ENCODE measurements at regions not wholly inside any gene's neighbourhood (a gene's known extent, or its start where the extent isn't known, plus 50 kb on each side); places are given as distances from the start of the nearest gene placed in this dataset.
"Not testable (repeated sequence)": the region's sequence is repeated elsewhere in the genome, so short reads cannot be mapped to it uniquely, and the experiment has no call there.

GRCh38 chr5:34160904-34161303 lies 117.9 kb upstream of the C1QTNF3 start:
- H3K36me3 ChIP-seq (ENCODE audit: control insufficient read depth in 3 of 3, insufficient read depth in 3 of 3, low read length in 3 of 3); H3K9me3 ChIP-seq (ENCODE audit: control insufficient read depth in 3 of 3, low read length in 3 of 3); H3K27me3 ChIP-seq (ENCODE audit: control insufficient read depth in 3 of 3, insufficient read depth in 3 of 3, low read length in 3 of 3); H3K9ac ChIP-seq (ENCODE audit: low read depth in 1 of 3, low read length in 3 of 3); H3K4me3 ChIP-seq (ENCODE audit: low read length in 3 of 3); H3K27ac ChIP-seq (ENCODE audit: low read depth, low read length); H3K4me1 ChIP-seq (ENCODE audit: control insufficient read depth in 3 of 3, insufficient read depth in 3 of 3, low read length in 3 of 3): not testable (repeated sequence)

- not testable (repeated sequence) for H3K4me1 ChIP-seq (ENCODE audit: control insufficient read depth in 3 of 3, insufficient read depth in 3 of 3, low read length in 3 of 3); H3K4me3 ChIP-seq (ENCODE audit: low read length in 3 of 3); H3K9me3 ChIP-seq (ENCODE audit: control insufficient read depth in 3 of 3, low read length in 3 of 3); H3K9ac ChIP-seq (ENCODE audit: low read depth in 1 of 3, low read length in 3 of 3); H3K27ac ChIP-seq (ENCODE audit: low read depth, low read length); H3K36me3 ChIP-seq (ENCODE audit: control insufficient read depth in 3 of 3, insufficient read depth in 3 of 3, low read length in 3 of 3); H3K27me3 ChIP-seq (ENCODE audit: control insufficient read depth in 3 of 3, insufficient read depth in 3 of 3, low read length in 3 of 3)
Observed at GRCh38 chr5:34171398-34171797, 128.4 kb upstream of the C1QTNF3 start.

GRCh38 chr5:34179453-34180190 lies 136.6 kb upstream of the C1QTNF3 start:
- not testable (repeated sequence) for H3K9me3 ChIP-seq (ENCODE audit: control insufficient read depth in 3 of 3, low read length in 3 of 3); H3K27me3 ChIP-seq (ENCODE audit: control insufficient read depth in 3 of 3, insufficient read depth in 3 of 3, low read length in 3 of 3); H3K9ac ChIP-seq (ENCODE audit: low read depth in 1 of 3, low read length in 3 of 3); H3K27ac ChIP-seq (ENCODE audit: low read depth, low read length); H3K4me3 ChIP-seq (ENCODE audit: low read length in 3 of 3); H3K4me1 ChIP-seq (ENCODE audit: control insufficient read depth in 3 of 3, insufficient read depth in 3 of 3, low read length in 3 of 3)
- H3K36me3 ChIP-seq (ENCODE audit: control insufficient read depth in 3 of 3, insufficient read depth in 3 of 3, low read length in 3 of 3), result peaks cover 7 to 11% (median 9%) of the 10 kb centered on the region in 3 donors

GRCh38 chr5:34180225-34180624 lies 137.2 kb upstream of the C1QTNF3 start:
- peaks cover 5 to 11% (median 7%) of the 10 kb centered on the region in 3 donors for H3K36me3 ChIP-seq (ENCODE audit: control insufficient read depth in 3 of 3, insufficient read depth in 3 of 3, low read length in 3 of 3)
- H3K4me1 ChIP-seq (ENCODE audit: control insufficient read depth in 3 of 3, insufficient read depth in 3 of 3, low read length in 3 of 3); H3K9me3 ChIP-seq (ENCODE audit: control insufficient read depth in 3 of 3, low read length in 3 of 3); H3K27me3 ChIP-seq (ENCODE audit: control insufficient read depth in 3 of 3, insufficient read depth in 3 of 3, low read length in 3 of 3); H3K4me3 ChIP-seq (ENCODE audit: low read length in 3 of 3); H3K27ac ChIP-seq (ENCODE audit: low read depth, low read length); H3K9ac ChIP-seq (ENCODE audit: low read depth in 1 of 3, low read length in 3 of 3): not testable (repeated sequence)

- H3K4me3 ChIP-seq (ENCODE audit: low read length in 3 of 3); H3K4me1 ChIP-seq (ENCODE audit: control insufficient read depth in 3 of 3, insufficient read depth in 3 of 3, low read length in 3 of 3); H3K9me3 ChIP-seq (ENCODE audit: control insufficient read depth in 3 of 3, low read length in 3 of 3); H3K27me3 ChIP-seq (ENCODE audit: control insufficient read depth in 3 of 3, insufficient read depth in 3 of 3, low read length in 3 of 3); H3K27ac ChIP-seq (ENCODE audit: low read depth, low read length); H3K9ac ChIP-seq (ENCODE audit: low read depth in 1 of 3, low read length in 3 of 3): not testable (repeated sequence)
- H3K36me3 ChIP-seq (ENCODE audit: control insufficient read depth in 3 of 3, insufficient read depth in 3 of 3, low read length in 3 of 3), result peaks cover 2 to 11% (median 4%) of the 10 kb centered on the region in 3 donors
Observed at GRCh38 chr5:34180940-34181614, 138.1 kb upstream of the C1QTNF3 start.

GRCh38 chr5:34185005-34185404 lies 142.0 kb upstream of the C1QTNF3 start:
- not testable (repeated sequence) for H3K4me3 ChIP-seq (ENCODE audit: low read length in 3 of 3); H3K27ac ChIP-seq (ENCODE audit: low read depth, low read length); H3K9ac ChIP-seq (ENCODE audit: low read depth in 1 of 3, low read length in 3 of 3); H3K9me3 ChIP-seq (ENCODE audit: control insufficient read depth in 3 of 3, low read length in 3 of 3); H3K4me1 ChIP-seq (ENCODE audit: control insufficient read depth in 3 of 3, insufficient read depth in 3 of 3, low read length in 3 of 3); H3K27me3 ChIP-seq (ENCODE audit: control insufficient read depth in 3 of 3, insufficient read depth in 3 of 3, low read length in 3 of 3)
- H3K36me3 ChIP-seq (ENCODE audit: control insufficient read depth in 3 of 3, insufficient read depth in 3 of 3, low read length in 3 of 3), result peaks cover 2 to 11% (median 4%) of the 10 kb centered on the region in 3 donors

- not testable (repeated sequence) for H3K4me1 ChIP-seq (ENCODE audit: control insufficient read depth in 3 of 3, insufficient read depth in 3 of 3, low read length in 3 of 3); H3K27me3 ChIP-seq (ENCODE audit: control insufficient read depth in 3 of 3, insufficient read depth in 3 of 3, low read length in 3 of 3); H3K36me3 ChIP-seq (ENCODE audit: control insufficient read depth in 3 of 3, insufficient read depth in 3 of 3, low read length in 3 of 3); H3K9me3 ChIP-seq (ENCODE audit: control insufficient read depth in 3 of 3, low read length in 3 of 3); H3K4me3 ChIP-seq (ENCODE audit: low read length in 3 of 3); H3K27ac ChIP-seq (ENCODE audit: low read depth, low read length); H3K9ac ChIP-seq (ENCODE audit: low read depth in 1 of 3, low read length in 3 of 3)
Observed at GRCh38 chr5:34185572-34185971, 142.6 kb upstream of the C1QTNF3 start.

- H3K9ac ChIP-seq (ENCODE audit: low read depth in 1 of 3, low read length in 3 of 3); H3K4me3 ChIP-seq (ENCODE audit: low read length in 3 of 3); H3K4me1 ChIP-seq (ENCODE audit: control insufficient read depth in 3 of 3, insufficient read depth in 3 of 3, low read length in 3 of 3); H3K9me3 ChIP-seq (ENCODE audit: control insufficient read depth in 3 of 3, low read length in 3 of 3); H3K27ac ChIP-seq (ENCODE audit: low read depth, low read length); H3K27me3 ChIP-seq (ENCODE audit: control insufficient read depth in 3 of 3, insufficient read depth in 3 of 3, low read length in 3 of 3): not testable (repeated sequence)
- H3K36me3 ChIP-seq (ENCODE audit: control insufficient read depth in 3 of 3, insufficient read depth in 3 of 3, low read length in 3 of 3), result peaks cover 2 to 11% (median 4%) of the 10 kb centered on the region in 3 donors
Observed at GRCh38 chr5:34186108-34186507, 143.1 kb upstream of the C1QTNF3 start.

GRCh38 chr5:34186865-34187264 lies 143.9 kb upstream of the C1QTNF3 start:
- peaks cover 2 to 14% (median 4%) of the 10 kb centered on the region in 3 donors for H3K36me3 ChIP-seq (ENCODE audit: control insufficient read depth in 3 of 3, insufficient read depth in 3 of 3, low read length in 3 of 3)

GRCh38 chr5:34187441-34187840 lies 144.4 kb upstream of the C1QTNF3 start:
- not testable (repeated sequence) for H3K9me3 ChIP-seq (ENCODE audit: control insufficient read depth in 3 of 3, low read length in 3 of 3); H3K4me1 ChIP-seq (ENCODE audit: control insufficient read depth in 3 of 3, insufficient read depth in 3 of 3, low read length in 3 of 3); H3K27ac ChIP-seq (ENCODE audit: low read depth, low read length); H3K27me3 ChIP-seq (ENCODE audit: control insufficient read depth in 3 of 3, insufficient read depth in 3 of 3, low read length in 3 of 3); H3K9ac ChIP-seq (ENCODE audit: low read depth in 1 of 3, low read length in 3 of 3); H3K4me3 ChIP-seq (ENCODE audit: low read length in 3 of 3)
- peaks cover 1 to 16% (median 4%) of the 10 kb centered on the region in 3 donors for H3K36me3 ChIP-seq (ENCODE audit: control insufficient read depth in 3 of 3, insufficient read depth in 3 of 3, low read length in 3 of 3)

More at GRCh38 chr5:34186865-34187264, 143.9 kb upstream of the C1QTNF3 start:
- H3K9me3 ChIP-seq (ENCODE audit: control insufficient read depth in 3 of 3, low read length in 3 of 3); H3K9ac ChIP-seq (ENCODE audit: low read depth in 1 of 3, low read length in 3 of 3); H3K27ac ChIP-seq (ENCODE audit: low read depth, low read length); H3K4me3 ChIP-seq (ENCODE audit: low read length in 3 of 3); H3K4me1 ChIP-seq (ENCODE audit: control insufficient read depth in 3 of 3, insufficient read depth in 3 of 3, low read length in 3 of 3); H3K27me3 ChIP-seq (ENCODE audit: control insufficient read depth in 3 of 3, insufficient read depth in 3 of 3, low read length in 3 of 3): not testable (repeated sequence)

Data from skeletal muscle tissue (tissue), 3 donors.